GM23338 (cell line): ENCODE measurements at regions not wholly inside any gene's neighbourhood (a gene's known extent, or its start where the extent isn't known, plus 50 kb on each side); places are given as distances from the start of the nearest gene placed in this dataset.

Experiments used
- ATAC-seq: fragments of 200-7000 bp; cut with Tn5 transposase; 3 replicates; pipeline ENCODE4 v1.9.1; 2020
- DNase-seq: peaks from one replicate; pipeline ENCODE4 v3.0.0-alpha.2; 2015; ENCODE audit warnings: low spot score
- H2AFZ ChIP-seq: fragments of 200-600 bp; sonication (generic); 2 replicates; pipeline ENCODE4 v1.8.0; 2016; ENCODE audit warnings: antibody characterized with exemption, mild to moderate bottlenecking, moderate library complexity
- H3F3A ChIP-seq: fragments of 200-600 bp; sonication (generic); replicated peaks from 2 replicates; pipeline ENCODE4 v1.8.0; 2017; ENCODE audit warnings: antibody characterized with exemption, mixed run types, low read depth
- H3K27ac ChIP-seq: fragments of 200-600 bp; sonication (generic); 2 replicates; pipeline ENCODE4 v1.6.1; 2016; ENCODE audit warnings: low read depth
- H3K27me3 ChIP-seq: fragments of 200-600 bp; sonication (generic); 2 replicates; pipeline ENCODE4 v1.8.0; 2016; ENCODE audit warnings: mild to moderate bottlenecking, mixed run types, moderate library complexity; ENCODE audit not compliant: insufficient read depth
- H3K36me3 ChIP-seq: fragments of 200-600 bp; sonication (generic); 2 replicates; pipeline ENCODE4 v1.8.0; 2016; ENCODE audit warnings: mild to moderate bottlenecking; ENCODE audit not compliant: insufficient read depth
- H3K4me1 ChIP-seq: fragments of 200-600 bp; sonication (generic); 2 replicates; pipeline ENCODE4 v1.8.0; 2016; ENCODE audit warnings: mild to moderate bottlenecking, moderate library complexity; ENCODE audit not compliant: insufficient read depth
- H3K4me2 ChIP-seq: fragments of 200-600 bp; sonication (generic); 2 replicates; pipeline ENCODE4 v1.7.1; 2017; ENCODE audit warnings: mixed run types
- H3K4me3 ChIP-seq: fragments of 200-600 bp; sonication (generic); 2 replicates; pipeline ENCODE4 v1.6.1; 2016; ENCODE audit warnings: mixed run types
- H3K79me2 ChIP-seq: fragments of 200-600 bp; sonication (generic); replicated peaks from 2 replicates; pipeline ENCODE4 v1.8.0; 2017; ENCODE audit warnings: mild to moderate bottlenecking; ENCODE audit not compliant: insufficient read depth
- H3K9me2 ChIP-seq: fragments of 200-600 bp; sonication (generic); 2 replicates; pipeline ENCODE4 v1.8.0; 2017; ENCODE audit not compliant: insufficient read depth
- H4K20me1 ChIP-seq: fragments of 200-600 bp; sonication (generic); replicated peaks from 2 replicates; pipeline ENCODE4 v1.8.0; 2017; ENCODE audit warnings: mild to moderate bottlenecking; ENCODE audit not compliant: insufficient read depth
- H3K27ac Mint-ChIP-seq: 2 replicates; pipeline ENCODE4 v1.8.0; 2020; ENCODE audit warnings: inconsistent platforms, mild to moderate bottlenecking, moderate library complexity, mixed read lengths
- H3K27me3 Mint-ChIP-seq: 3 replicates; pipeline ENCODE4 v1.8.0; 2022; ENCODE audit warnings: low read depth, mild to moderate bottlenecking, moderate library complexity, mixed read lengths, inconsistent platforms; ENCODE audit not compliant: insufficient read depth, poor library complexity
- H3K36me3 Mint-ChIP-seq: 3 replicates; pipeline ENCODE4 v1.8.0; 2021; ENCODE audit warnings: low read depth, mild to moderate bottlenecking, inconsistent platforms, moderate library complexity, mixed read lengths
- H3K4me1 Mint-ChIP-seq: 3 replicates; pipeline ENCODE4 v1.8.0; 2020; ENCODE audit warnings: mild to moderate bottlenecking, inconsistent platforms, mixed read lengths
- H3K4me3 Mint-ChIP-seq: 3 replicates; pipeline ENCODE4 v1.8.0; 2021; ENCODE audit warnings: moderate library complexity, mild to moderate bottlenecking, inconsistent platforms, mixed read lengths
- H3K9me3 Mint-ChIP-seq: 3 replicates; pipeline ENCODE4 v1.8.0; 2020; ENCODE audit warnings: moderate library complexity, mild to moderate bottlenecking, inconsistent platforms, mixed read lengths
- CREB1 ChIP-seq: fragments of 250-450 bp; sonication (Bioruptor Pico); IDR thresholded peaks from 2 replicates; pipeline ENCODE4 v1.5.0; 2020; ENCODE audit warnings: low read depth, mild to moderate bottlenecking, moderate library complexity
- CTCF ChIP-seq, 2 experiments: fragments of 200-600 bp in 1 of 2; sonication (generic) in 1 of 2; conservative IDR thresholded peaks; 2 replicates each; pipeline versions ENCODE4 v1.5.1 to v1.6.1; 2016 to 2017; ENCODE audit warnings: antibody characterized with exemption in 2 of 2, low read depth in 2 of 2, mild to moderate bottlenecking in 2 of 2, moderate library complexity in 1 of 2
- EZH2 ChIP-seq: fragments of 200-600 bp; sonication (generic); IDR thresholded peaks from one replicate; pipeline ENCODE4 v1.8.0; 2017; ENCODE audit warnings: antibody characterized with exemption, mild to moderate bottlenecking, low read depth; ENCODE audit not compliant: unreplicated experiment
- EZH2phosphoT487 ChIP-seq: fragments of 200-600 bp; sonication (generic); IDR thresholded peaks from one replicate; pipeline ENCODE4 v1.8.1; 2018; ENCODE audit warnings: antibody characterized with exemption; ENCODE audit not compliant: unreplicated experiment
- JUNB ChIP-seq: IDR thresholded peaks from one replicate; pipeline ENCODE4 v1.6.1; 2016; ENCODE audit warnings: antibody characterized with exemption; ENCODE audit not compliant: unreplicated experiment
- NANOG ChIP-seq: IDR thresholded peaks from 2 replicates; pipeline ENCODE4 v1.6.1; 2016; ENCODE audit warnings: antibody characterized with exemption, borderline replicate concordance
- POLR2AphosphoS5 ChIP-seq: IDR thresholded peaks from 2 replicates; pipeline ENCODE4 v1.6.1; 2016; ENCODE audit warnings: antibody characterized with exemption, low read depth
- STAT1 ChIP-seq: IDR thresholded peaks from one replicate; pipeline ENCODE4 v1.6.1; 2016; ENCODE audit warnings: antibody characterized with exemption; ENCODE audit not compliant: unreplicated experiment
- ZNF331 ChIP-seq: fragments of 250-450 bp; sonication (Bioruptor Pico); IDR thresholded peaks from 2 replicates; pipeline ENCODE4 v1.5.0; 2020; ENCODE audit warnings: low read depth, mild to moderate bottlenecking, moderate library complexity
- TF ChIP-seq, protein P1 (sequence below): IDR thresholded peaks from one replicate; pipeline ENCODE4 v1.6.1; 2018; ENCODE audit warnings: antibody characterized with exemption; ENCODE audit not compliant: unreplicated experiment

DNA sequence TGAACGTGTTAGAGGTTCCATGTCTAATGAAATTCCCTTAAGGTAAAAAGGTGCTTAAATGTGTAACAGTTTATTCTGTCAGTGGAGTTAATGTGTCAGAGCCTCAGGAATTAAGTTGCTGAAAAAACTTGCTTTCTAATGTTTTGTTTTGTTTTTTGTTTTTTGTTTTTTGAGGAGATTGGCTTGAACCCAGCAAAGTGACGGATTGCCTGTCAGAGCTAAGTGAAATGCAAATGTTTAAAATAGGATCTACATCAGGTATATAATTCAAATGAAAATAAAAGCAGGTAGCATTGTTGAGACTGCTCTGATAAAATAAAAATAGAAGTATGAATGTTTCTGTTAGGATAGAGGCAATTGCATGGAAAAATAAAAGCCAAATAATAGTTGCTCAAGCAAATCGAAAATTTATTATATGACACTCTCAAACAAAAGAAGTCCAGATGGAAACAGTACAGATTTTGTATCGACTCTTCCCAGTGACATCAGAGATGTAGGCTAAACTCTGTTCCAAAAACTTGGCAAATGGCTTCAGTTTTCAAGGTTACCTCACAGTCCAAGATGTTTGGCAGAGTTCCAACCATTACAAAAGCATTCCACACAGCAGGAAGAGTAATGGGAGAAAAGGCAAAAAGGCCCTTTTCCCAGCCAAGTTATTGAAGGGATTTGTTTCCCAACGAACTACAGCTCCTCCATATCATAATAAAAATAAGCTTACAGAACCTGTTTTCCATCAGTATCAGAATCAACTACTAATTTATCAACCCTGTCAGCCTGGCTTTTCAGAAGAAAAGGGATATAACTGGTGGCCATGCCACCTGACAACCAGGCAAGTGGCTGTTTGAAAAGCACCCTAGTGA, 291.0 kb downstream of the TBL1XR1 start:
- no peak overlapping the region for H3K27ac ChIP-seq
- H3K36me3 Mint-ChIP-seq = no peaks in the 10 kb centered on the region; the same call in 2 of the 3 replicates
- H3K79me2 ChIP-seq = no peaks in the 10 kb centered on the region
- H3K36me3 ChIP-seq = no peaks in the 10 kb centered on the region
- H3K27me3 ChIP-seq = no peaks in the 10 kb centered on the region
- H3K4me3 Mint-ChIP-seq = no peak overlapping the region
- TF ChIP-seq, protein P1, sequence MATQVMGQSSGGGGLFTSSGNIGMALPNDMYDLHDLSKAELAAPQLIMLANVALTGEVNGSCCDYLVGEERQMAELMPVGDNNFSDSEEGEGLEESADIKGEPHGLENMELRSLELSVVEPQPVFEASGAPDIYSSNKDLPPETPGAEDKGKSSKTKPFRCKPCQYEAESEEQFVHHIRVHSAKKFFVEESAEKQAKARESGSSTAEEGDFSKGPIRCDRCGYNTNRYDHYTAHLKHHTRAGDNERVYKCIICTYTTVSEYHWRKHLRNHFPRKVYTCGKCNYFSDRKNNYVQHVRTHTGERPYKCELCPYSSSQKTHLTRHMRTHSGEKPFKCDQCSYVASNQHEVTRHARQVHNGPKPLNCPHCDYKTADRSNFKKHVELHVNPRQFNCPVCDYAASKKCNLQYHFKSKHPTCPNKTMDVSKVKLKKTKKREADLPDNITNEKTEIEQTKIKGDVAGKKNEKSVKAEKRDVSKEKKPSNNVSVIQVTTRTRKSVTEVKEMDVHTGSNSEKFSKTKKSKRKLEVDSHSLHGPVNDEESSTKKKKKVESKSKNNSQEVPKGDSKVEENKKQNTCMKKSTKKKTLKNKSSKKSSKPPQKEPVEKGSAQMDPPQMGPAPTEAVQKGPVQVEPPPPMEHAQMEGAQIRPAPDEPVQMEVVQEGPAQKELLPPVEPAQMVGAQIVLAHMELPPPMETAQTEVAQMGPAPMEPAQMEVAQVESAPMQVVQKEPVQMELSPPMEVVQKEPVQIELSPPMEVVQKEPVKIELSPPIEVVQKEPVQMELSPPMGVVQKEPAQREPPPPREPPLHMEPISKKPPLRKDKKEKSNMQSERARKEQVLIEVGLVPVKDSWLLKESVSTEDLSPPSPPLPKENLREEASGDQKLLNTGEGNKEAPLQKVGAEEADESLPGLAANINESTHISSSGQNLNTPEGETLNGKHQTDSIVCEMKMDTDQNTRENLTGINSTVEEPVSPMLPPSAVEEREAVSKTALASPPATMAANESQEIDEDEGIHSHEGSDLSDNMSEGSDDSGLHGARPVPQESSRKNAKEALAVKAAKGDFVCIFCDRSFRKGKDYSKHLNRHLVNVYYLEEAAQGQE = no peak
- TF ChIP-seq EZH2 = no peak
- no peak for TF ChIP-seq JUNB
- no peak for TF ChIP-seq ZNF331 (CRISPR knock-in tag)
- TF ChIP-seq POLR2AphosphoS5 = no peak
- TF ChIP-seq CREB1 (CRISPR knock-in tag) = no peak
- no peak overlapping the region for H3K4me2 ChIP-seq
- DNase-seq (peak; percentile 24), ATAC-seq (no peak; the same call in 2 of the 3 replicates)
- H3K27ac Mint-ChIP-seq = no peak overlapping the region
- H4K20me1 ChIP-seq = no peaks in the 10 kb centered on the region
- no peaks in the 10 kb centered on the region for H3K4me1 ChIP-seq
- H3K9me2 ChIP-seq = peaks cover 15% of the 10 kb centered on the region
- no peaks in the 10 kb centered on the region for H3F3A ChIP-seq
- H3K9me3 Mint-ChIP-seq = 0 out of 3 replicates have a peak, but pooled peaks cover 2% of the 10 kb centered on the region
- H3K4me3 ChIP-seq = no peak overlapping the region
- peaks cover 12% of the 10 kb centered on the region for H3K4me1 Mint-ChIP-seq
- 0 out of 2 replicates have a peak overlapping the region, but pooled peaks have one; percentile 31 for H2AFZ ChIP-seq
- H3K27me3 Mint-ChIP-seq = peaks cover 3% of the 10 kb centered on the region

GRCh38 chr3:176905331-176905730, 292.0 kb downstream of the TBL1XR1 start:
- no peak for ATAC-seq
- Mint-ChIP-seq H3K27ac (no peak overlapping the region), H3K4me1 (peaks cover 9% of the 10 kb centered on the region), H3K9me3 (0 out of 3 replicates have a peak, but pooled peaks cover 2% of the 10 kb centered on the region), H3K4me3 (no peak overlapping the region), H3K36me3 (no peaks in the 10 kb centered on the region; the same call in 2 of the 3 replicates), H3K27me3 (no peaks in the 10 kb centered on the region)
- H3K27me3 ChIP-seq = no peaks in the 10 kb centered on the region
- no peak overlapping the region for H3K4me3 ChIP-seq
- no peak overlapping the region for H3K4me2 ChIP-seq
- H3K79me2 ChIP-seq = no peaks in the 10 kb centered on the region
- no peak overlapping the region for H2AFZ ChIP-seq
- H3K36me3 ChIP-seq = no peaks in the 10 kb centered on the region
- no peaks in the 10 kb centered on the region for H3K4me1 ChIP-seq
- no peak for DNase-seq
- no peak overlapping the region for H3K27ac ChIP-seq
- H4K20me1 ChIP-seq = no peaks in the 10 kb centered on the region
- H3K9me2 ChIP-seq = peaks cover 6% of the 10 kb centered on the region; the same call in 1 of the 2 replicates
- TF ChIP-seq EZH2phosphoT487 = no peak
- no peak for TF ChIP-seq EZH2
- TF ChIP-seq NANOG = no peak
- TF ChIP-seq CTCF (conservative IDR thresholded peaks at IDR 0.05; ENCODE audit: low read depth in 2 of 2) = no peak
- TF ChIP-seq JUNB = no peak
- TF ChIP-seq, protein P1 = no peak
- no peak for TF ChIP-seq ZNF331 (CRISPR knock-in tag)
- TF ChIP-seq CREB1 (CRISPR knock-in tag) = no peak
- TF ChIP-seq STAT1 = no peak
- no peaks in the 10 kb centered on the region for H3F3A ChIP-seq
